ENCODE measurements at regions not wholly inside any gene's neighbourhood (a gene's known extent, or its start where the extent isn't known, plus 50 kb on each side); places are given as distances from the start of the nearest gene placed in this dataset.

GRCh38 chr16:27645396-27645795 lies 95.5 kb downstream of the KATNIP start:
- 80% methylated on average over 2 of the region's 5 CpGs; no CpG with 5 or more reads in 1 of the 2 experiments for WGBS, 2 experiments (ENCODE audit: extremely low coverage in 2 of 2, insufficient read length in 1 of 2)
- H2AFZ ChIP-seq (replicated peaks; ENCODE audit: low read length, poor library complexity) = no peak overlapping the region
- no peak overlapping the region for H4K91ac ChIP-seq (ENCODE audit: insufficient read depth, low read depth, low read length)
- H3K9ac ChIP-seq (ENCODE audit: low read depth, low read length) = no peak overlapping the region
- ATAC-seq (ENCODE audit: low read depth) (no peak), DNase-seq (no peak)
- H4K20me1 ChIP-seq (ENCODE audit: insufficient read depth, low read length) = no peaks in the 10 kb centered on the region
- POLR2A ChIA-PET (ENCODE audit: unreplicated experiment) = no interaction called here
- H2AK5ac ChIP-seq (ENCODE audit: low read depth, low read length) = no peak overlapping the region
- H3K56ac ChIP-seq (ENCODE audit: extremely low read depth, insufficient read depth, low read length) = no peak overlapping the region
- H4K8ac ChIP-seq (ENCODE audit: low read depth in 2 of 2, low read length in 2 of 2) = no peak overlapping the region
- no peaks in the 10 kb centered on the region for H3K9me3 ChIP-seq (ENCODE audit: control insufficient read depth, insufficient read depth, low read length)
- peaks cover 8% of the 10 kb centered on the region; the same call in 1 of the 2 replicates for H3K9me1 ChIP-seq (ENCODE audit: insufficient read depth, low read length)
- in situ Hi-C loops (cut with MboI; ENCODE audit: low sequenced_read_pairs) (no loop called here), intact Hi-C loops (cut with micrococcal nuclease) (no loop called here), dilution Hi-C loops (cut with HindIII; ENCODE audit: low sequenced_read_pairs, unreplicated experiment) (no loop called here)
- no peak overlapping the region for H2BK5ac ChIP-seq (ENCODE audit: low read depth, low read length, poor library complexity, severe bottlenecking)
- H2BK20ac ChIP-seq (ENCODE audit: low read depth, low read length) = no peak overlapping the region
- H3K79me1 ChIP-seq (ENCODE audit: low read depth in 1 of 2, low read length in 2 of 2) = no peaks in the 10 kb centered on the region
- no peak overlapping the region for H4K5ac ChIP-seq (ENCODE audit: low read depth, low read length)
- no peak overlapping the region for H3K4ac ChIP-seq (ENCODE audit: low read depth, low read length)
- no peak overlapping the region for H3K18ac ChIP-seq (ENCODE audit: low read depth, low read length)
- no peaks in the 10 kb centered on the region; the same call in 1 of the 2 replicates for H3K36me3 ChIP-seq (ENCODE audit: control insufficient read depth, insufficient read depth, low read length)
- CTCF ChIA-PET = no interaction called here
- no peak overlapping the region for H2AK9ac ChIP-seq (replicated peaks; ENCODE audit: low read depth, low read length, poor library complexity)
- no peak for TF ChIP-seq CHD1 (IDR thresholded peaks at IDR 0.05; ENCODE audit: low read depth, low read length)
- TF ChIP-seq RFX5 (IDR thresholded peaks at IDR 0.05; ENCODE audit: low read depth, low read length) = no peak
- TF ChIP-seq ELK1 (IDR thresholded peaks at IDR 0.05; ENCODE audit: borderline replicate concordance, low read depth, low read length) = no peak
- TF ChIP-seq NFE2L2 (IDR thresholded peaks at IDR 0.05; ENCODE audit: low read depth, low read length) = no peak
- TF ChIP-seq BHLHE40 (IDR thresholded peaks at IDR 0.05; ENCODE audit: low read depth, low read length) = no peak
- no peak for TF ChIP-seq CEBPB (IDR thresholded peaks at IDR 0.05; ENCODE audit: low read depth, low read length)
- no peak for TF ChIP-seq SMC3 (IDR thresholded peaks at IDR 0.05; ENCODE audit: low read depth, low read length)
- no peak for TF ChIP-seq RCOR1 (IDR thresholded peaks at IDR 0.05; ENCODE audit: insufficient replicate concordance, low read length)
- no peak for TF ChIP-seq MAFK (IDR thresholded peaks at IDR 0.05; ENCODE audit: low read depth, low read length)
- TF ChIP-seq POLR2A (IDR thresholded peaks at IDR 0.05; ENCODE audit: low read depth, low read length) = no peak
- no peak for TF ChIP-seq MXI1 (IDR thresholded peaks at IDR 0.05; ENCODE audit: borderline replicate concordance, low read depth, low read length)
- TF ChIP-seq MAZ (IDR thresholded peaks at IDR 0.05; ENCODE audit: borderline replicate concordance, low read depth, low read length) = no peak
- no peak for TF ChIP-seq FOS (IDR thresholded peaks at IDR 0.05; ENCODE audit: low read depth, low read length)
- TF ChIP-seq CTCF (conservative IDR thresholded peaks at IDR 0.05; ENCODE audit: low read depth, low read length) = no peak
- TF ChIP-seq USF2 (IDR thresholded peaks at IDR 0.05; ENCODE audit: low read depth, low read length) = no peak
- no peak for TF ChIP-seq RAD21 (IDR thresholded peaks at IDR 0.05; ENCODE audit: low read length)
- no peaks in the 10 kb centered on the region for H3K27me3 ChIP-seq (ENCODE audit: control insufficient read depth, insufficient read depth, low read length)
- no peaks in the 10 kb centered on the region for H3K4me1 ChIP-seq (ENCODE audit: control insufficient read depth, insufficient read depth, low read length)
- no peak overlapping the region for H2BK120ac ChIP-seq (ENCODE audit: low read depth, low read length)
- BruUV-seq (replicated peaks) = no TSS peak
- H3K4me2 ChIP-seq (ENCODE audit: low read depth, low read length) = no peak overlapping the region
- no peak overlapping the region for H3K27ac ChIP-seq (ENCODE audit: insufficient read depth, low read length)
- no peak overlapping the region for H2BK15ac ChIP-seq (ENCODE audit: low read depth, low read length)
- H3K23ac ChIP-seq (ENCODE audit: low read depth, low read length) = no peak overlapping the region
- no peak overlapping the region for H3K14ac ChIP-seq (replicated peaks; ENCODE audit: low read depth, low read length)
- no peak overlapping the region for H3K4me3 ChIP-seq (ENCODE audit: insufficient read depth, low read depth, low read length)

All from IMR-90 (cell line).